Ovary (tissue), 3 donors: ENCODE measurements at regions not wholly inside any gene's neighbourhood (a gene's known extent, or its start where the extent isn't known, plus 50 kb on each side); places are given as distances from the start of the nearest gene placed in this dataset.

ENCODE experiments used
- CTCF ChIP-seq, 3 donors: fragments of 450-650 bp in 2 of 3; fragments of 200-600 bp in 1 of 3; IDR thresholded peaks; one replicate each; pipeline versions ENCODE4 v1.5.1 to v1.8.0; 2016 to 2022; ENCODE audit warnings: antibody characterized with exemption in 3 of 3, mild to moderate bottlenecking in 1 of 3
- POLR2A ChIP-seq: fragments of 450-650 bp; IDR thresholded peaks from one replicate; pipeline ENCODE4 v1.6.1; 2017; ENCODE audit warnings: antibody characterized with exemption, mild to moderate bottlenecking, moderate library complexity
- donor health status: DM: no; HTN: no; CAD: no.

DNA sequence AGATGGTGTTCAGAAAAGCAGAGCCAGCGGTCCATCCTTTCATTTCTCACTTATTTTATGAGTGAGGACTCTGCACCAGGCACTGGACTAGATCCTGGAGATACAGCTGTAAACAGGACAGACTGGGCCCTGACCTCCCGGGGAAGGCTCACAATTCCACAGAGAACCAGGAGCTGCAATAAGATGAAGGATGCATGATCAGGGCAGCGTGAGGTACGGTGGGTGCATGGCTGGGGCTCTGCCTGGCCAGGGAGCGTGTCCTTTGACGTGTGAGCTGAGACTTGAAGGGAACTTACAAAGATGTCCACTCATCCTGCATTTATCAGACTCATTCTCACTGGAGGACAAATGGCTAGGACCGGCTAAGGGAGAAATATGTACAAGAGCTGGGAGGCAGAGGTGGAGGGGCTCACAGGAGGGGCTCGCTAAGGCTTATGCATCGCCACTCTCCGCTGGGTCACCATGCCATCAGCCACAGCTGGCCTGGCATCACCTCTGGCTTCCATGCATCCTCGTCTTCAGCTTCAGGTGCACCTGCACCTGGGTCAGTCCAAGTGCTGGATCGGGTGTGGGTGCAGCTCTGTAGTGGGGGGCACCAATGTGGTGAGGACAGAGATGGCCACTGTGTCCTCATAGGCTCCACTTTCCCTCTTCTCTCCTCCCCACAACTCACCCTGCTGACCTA is 213.9 kb downstream of the TOMM20 start:
- TF ChIP-seq POLR2A (no peak), CTCF (IDR thresholded peaks at IDR 0.05) (no peak)
